ENCODE measurements at regions not wholly inside any gene's neighbourhood (a gene's known extent, or its start where the extent isn't known, plus 50 kb on each side); places are given as distances from the start of the nearest gene placed in this dataset.

- TF ChIP-seq FOXM1 (IDR thresholded peaks at IDR 0.05; ENCODE audit: borderline replicate concordance), result no peak
- TF ChIP-seq ARNT (IDR thresholded peaks at IDR 0.05), result no peak
- TF ChIP-seq SUZ12 (IDR thresholded peaks at IDR 0.05), result no peak
- no peak for TF ChIP-seq FOXK2 (IDR thresholded peaks at IDR 0.05)
- no peak for TF ChIP-seq ZNF384 (IDR thresholded peaks at IDR 0.05)
- TF ChIP-seq L3MBTL2 (conservative IDR thresholded peaks at IDR 0.05), result no peak
- no peak for TF ChIP-seq SP1 (IDR thresholded peaks at IDR 0.05)
Measured at GRCh38 chr7:96546426-96546825, 163.2 kb downstream of the SEM1 start.

Data from HEK293T (cell line).